Keratinocyte (primary cell): ENCODE measurements at regions not wholly inside any gene's neighbourhood (a gene's known extent, or its start where the extent isn't known, plus 50 kb on each side); places are given as distances from the start of the nearest gene placed in this dataset.

Experiments used
- EZH2 ChIP-seq: IDR thresholded peaks from one replicate; pipeline ENCODE4 v1.6.1; 2012; ENCODE audit warnings: inconsistent platforms, mild to moderate bottlenecking, low read length, moderate library complexity
- TF ChIP-seq, protein P1 (sequence below), 3 experiments: IDR thresholded peaks in 1 of 3; conservative IDR thresholded peaks in 1 of 3; optimal IDR thresholded peaks in 1 of 3; 2 replicates in 2 of 3; 3 replicates in 1 of 3; pipeline versions ENCODE3 to v1.5.1; 2011; ENCODE audit warnings: low read length in 3 of 3, mild to moderate bottlenecking in 3 of 3, moderate library complexity in 2 of 3, control low read depth in 1 of 3, inconsistent platforms in 1 of 3; ENCODE audit not compliant: insufficient read depth in 2 of 3; ENCODE audit errors: extremely low read depth in 1 of 3

DNA sequence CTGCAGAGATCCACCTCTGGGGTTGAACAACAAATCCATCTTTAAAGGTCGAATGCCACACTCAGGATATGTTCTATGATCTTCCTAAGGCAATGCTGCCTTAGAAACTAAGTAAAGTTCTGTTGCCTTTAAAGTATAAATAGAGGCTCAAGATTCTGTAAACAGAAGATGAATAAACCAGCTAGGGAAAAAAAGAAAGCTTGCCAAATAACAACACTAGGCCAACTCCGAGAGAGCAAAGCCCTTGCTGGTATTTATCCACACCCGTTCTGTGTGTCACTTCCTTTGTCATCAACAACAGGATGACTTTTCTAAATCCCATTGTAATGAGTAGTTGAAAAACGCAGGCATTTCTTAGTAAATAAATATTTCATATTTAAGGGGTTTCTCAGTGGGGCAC lies 330.0 kb upstream of the GLI3 start:
- TF ChIP-seq, protein P1, sequence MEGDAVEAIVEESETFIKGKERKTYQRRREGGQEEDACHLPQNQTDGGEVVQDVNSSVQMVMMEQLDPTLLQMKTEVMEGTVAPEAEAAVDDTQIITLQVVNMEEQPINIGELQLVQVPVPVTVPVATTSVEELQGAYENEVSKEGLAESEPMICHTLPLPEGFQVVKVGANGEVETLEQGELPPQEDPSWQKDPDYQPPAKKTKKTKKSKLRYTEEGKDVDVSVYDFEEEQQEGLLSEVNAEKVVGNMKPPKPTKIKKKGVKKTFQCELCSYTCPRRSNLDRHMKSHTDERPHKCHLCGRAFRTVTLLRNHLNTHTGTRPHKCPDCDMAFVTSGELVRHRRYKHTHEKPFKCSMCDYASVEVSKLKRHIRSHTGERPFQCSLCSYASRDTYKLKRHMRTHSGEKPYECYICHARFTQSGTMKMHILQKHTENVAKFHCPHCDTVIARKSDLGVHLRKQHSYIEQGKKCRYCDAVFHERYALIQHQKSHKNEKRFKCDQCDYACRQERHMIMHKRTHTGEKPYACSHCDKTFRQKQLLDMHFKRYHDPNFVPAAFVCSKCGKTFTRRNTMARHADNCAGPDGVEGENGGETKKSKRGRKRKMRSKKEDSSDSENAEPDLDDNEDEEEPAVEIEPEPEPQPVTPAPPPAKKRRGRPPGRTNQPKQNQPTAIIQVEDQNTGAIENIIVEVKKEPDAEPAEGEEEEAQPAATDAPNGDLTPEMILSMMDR (optimal IDR thresholded peaks at IDR 0.05 in 1 of 3, IDR thresholded peaks at IDR 0.05 in 1 of 3, conservative IDR thresholded peaks at IDR 0.05 in 1 of 3; ENCODE audit: extremely low read depth in 1 of 3, insufficient read depth in 2 of 3, low read length in 3 of 3), result no peak
- TF ChIP-seq EZH2, result no peak
